CD14-positive monocyte (primary cell): ENCODE measurements at regions not wholly inside any gene's neighbourhood (a gene's known extent, or its start where the extent isn't known, plus 50 kb on each side); places are given as distances from the start of the nearest gene placed in this dataset.

Experiments used
- DNase-seq, 3 donors: peaks; one replicate each; pipeline ENCODE4 v3.0.0-alpha.2; 2011 to 2022
- H2AFZ ChIP-seq: 2 replicates; pipeline ENCODE4 v1.6.0; 2012; ENCODE audit warnings: mild to moderate bottlenecking, low read depth, low read length, inconsistent platforms; ENCODE audit not compliant: insufficient read depth, poor library complexity, severe bottlenecking
- H3K27ac ChIP-seq, 2 donors: 1 replicate in 1 of 2; 2 replicates in 1 of 2; pipeline ENCODE4 v1.5.1; 2012 to 2013; ENCODE audit warnings: low read length in 2 of 2, control low read depth in 1 of 2, inconsistent platforms in 1 of 2, low read depth in 1 of 2, mild to moderate bottlenecking in 1 of 2
- H3K27me3 ChIP-seq, 2 donors: one replicate each; pipeline versions ENCODE4 v1.6.0 to v1.6.1; 2011 to 2013; ENCODE audit warnings: low read length in 2 of 2; ENCODE audit not compliant: control insufficient read depth in 2 of 2, insufficient read depth in 2 of 2
- H3K36me3 ChIP-seq, 2 donors: replicated peaks in 1 of 2; 1 replicate in 1 of 2; 2 replicates in 1 of 2; pipeline versions ENCODE4 v1.5.1 to v1.6.1; 2012 to 2013; ENCODE audit warnings: low read length in 2 of 2, control low read depth in 1 of 2, inconsistent platforms in 1 of 2, mild to moderate bottlenecking in 1 of 2; ENCODE audit not compliant: insufficient read depth in 2 of 2, control insufficient read depth in 1 of 2
- H3K4me1 ChIP-seq, 2 donors: 1 replicate in 1 of 2; 2 replicates in 1 of 2; pipeline versions ENCODE4 v1.5.1 to v1.6.1; 2012 to 2013; ENCODE audit warnings: low read length in 2 of 2, control low read depth in 1 of 2, inconsistent platforms in 1 of 2, mild to moderate bottlenecking in 1 of 2, moderate library complexity in 1 of 2; ENCODE audit not compliant: insufficient read depth in 2 of 2, control insufficient read depth in 1 of 2
- H3K4me2 ChIP-seq: replicated peaks from 2 replicates; pipeline ENCODE3; 2012; ENCODE audit warnings: low read length, moderate library complexity, mild to moderate bottlenecking; ENCODE audit not compliant: poor library complexity, severe bottlenecking; ENCODE audit errors: extremely low read depth
- H3K4me3 ChIP-seq, 3 experiments: fragments of 200-600 bp in 1 of 3; sonication (generic) in 1 of 3; replicated peaks in 1 of 3; 1 replicate in 2 of 3; 2 replicates in 1 of 3; pipeline ENCODE4 v1.5.1; 2011 to 2013; ENCODE audit warnings: low read length in 3 of 3, mild to moderate bottlenecking in 3 of 3, control low read depth in 2 of 3, low read depth in 2 of 3, inconsistent platforms in 1 of 3, moderate library complexity in 1 of 3
- H3K79me2 ChIP-seq: 2 replicates; pipeline ENCODE4 v1.6.0; 2012; ENCODE audit warnings: mild to moderate bottlenecking, control low read depth, inconsistent platforms, low read length, moderate library complexity; ENCODE audit not compliant: insufficient read depth
- H3K9ac ChIP-seq: 2 replicates; pipeline ENCODE4 v1.6.0; 2017; ENCODE audit warnings: low read length, mild to moderate bottlenecking; ENCODE audit not compliant: insufficient read depth, poor library complexity, severe bottlenecking
- H3K9me3 ChIP-seq, 2 donors: replicated peaks in 1 of 2; 1 replicate in 1 of 2; 2 replicates in 1 of 2; pipeline versions ENCODE4 v1.5.1 to v1.6.1; 2012 to 2013; ENCODE audit warnings: low read length in 2 of 2, control low read depth in 1 of 2; ENCODE audit not compliant: control insufficient read depth in 1 of 2, insufficient read depth in 1 of 2
- H4K20me1 ChIP-seq: 2 replicates; pipeline ENCODE4 v1.6.0; 2012; ENCODE audit warnings: mild to moderate bottlenecking, low read length, control low read depth, moderate library complexity; ENCODE audit not compliant: insufficient read depth
- H3K27ac Mint-ChIP-seq, 7 donors: one replicate each; pipeline ENCODE4 v1.8.0; 2020; ENCODE audit warnings: mild to moderate bottlenecking in 7 of 7, mixed read lengths in 7 of 7, moderate library complexity in 6 of 7, inconsistent platforms in 2 of 7
- H3K27me3 Mint-ChIP-seq, 3 donors: one replicate each; pipeline ENCODE4 v1.8.0; 2021 to 2022; ENCODE audit warnings: low read depth in 3 of 3, mild to moderate bottlenecking in 3 of 3, mixed read lengths in 3 of 3, moderate library complexity in 3 of 3, inconsistent platforms in 1 of 3
- H3K36me3 Mint-ChIP-seq, 2 donors: one replicate each; pipeline ENCODE4 v1.8.0; 2020; ENCODE audit warnings: mixed read lengths in 2 of 2, inconsistent platforms in 1 of 2, mild to moderate bottlenecking in 1 of 2
- H3K4me1 Mint-ChIP-seq: one replicate; pipeline ENCODE4 v1.8.0; 2020; ENCODE audit warnings: mild to moderate bottlenecking, mixed read lengths
- H3K4me3 Mint-ChIP-seq, 2 donors: one replicate each; pipeline ENCODE4 v1.8.0; 2020; ENCODE audit warnings: mild to moderate bottlenecking in 2 of 2, mixed read lengths in 2 of 2, moderate library complexity in 1 of 2
- H3K9me3 Mint-ChIP-seq, 7 donors: one replicate each; pipeline ENCODE4 v1.8.0; 2020 to 2022; ENCODE audit warnings: mixed read lengths in 7 of 7, mild to moderate bottlenecking in 6 of 7, moderate library complexity in 6 of 7, inconsistent platforms in 2 of 7
- CTCF ChIP-seq: fragments of 200-600 bp; IDR thresholded peaks from one replicate; pipeline ENCODE4 v1.8.0; 2022; ENCODE audit warnings: antibody characterized with exemption, mild to moderate bottlenecking
- WGBS: methylation state at CpG from one replicate; pipeline ENCODE4 v1.1.5; 2013; ENCODE audit warnings: missing lambda C conversion rate; ENCODE audit not compliant: insufficient coverage; 5-methylcytosine and 5-hydroxymethylcytosine counted together
- intact Hi-C, 2 donors: fragments of 100-400 bp; cut with micrococcal nuclease; formaldehyde crosslinking; loops; one replicate each; pipeline versions ENCODE4 v1.15.0 to v1.15.1; 2023

GRCh38 chr2:48257456-48257855, 57.0 kb upstream of the FOXN2 start:
- H3K4me1 ChIP-seq, result peaks cover 63 to 71% of the 10 kb centered on the region in 2 donors
- no CpG with 5 or more reads among the region's 2 CpGs for WGBS
- H3K9me3 Mint-ChIP-seq, result peaks cover 0 to 3% (median 0%) of the 10 kb centered on the region in 7 donors

GRCh38 chr2:48258481-48259149, 55.9 kb upstream of the FOXN2 start:
- Histone ChIP-seq H2AFZ (peak overlapping the region; percentile 46), H3K4me2 (peak overlapping the region; percentile 43), H3K27me3 (no peaks in the 10 kb centered on the region), H3K27ac (peak overlapping the region; percentile 54 to 70), H3K9ac (no peak overlapping the region), H3K36me3 (peaks cover 0 to 4% of the 10 kb centered on the region in 2 donors), H4K20me1 (no peaks in the 10 kb centered on the region), H3K4me3 (peak overlapping the region in 1 of 3 experiments; percentile 29), H3K9me3 (no peaks in the 10 kb centered on the region), H3K4me1 (peaks cover 52 to 60% of the 10 kb centered on the region in 2 donors), H3K79me2 (peaks cover 7% of the 10 kb centered on the region)
- no peak for TF ChIP-seq CTCF
- peaks cover 0 to 3% (median 0%) of the 10 kb centered on the region in 7 donors for H3K9me3 Mint-ChIP-seq
- H3K4me1 Mint-ChIP-seq, result peaks cover 28% of the 10 kb centered on the region
- H3K27me3 Mint-ChIP-seq, result peaks cover 0 to 1% (median 0%) of the 10 kb centered on the region in 3 donors
- no CpG with 5 or more reads among the region's 4 CpGs for WGBS
- peak overlapping the region in 1 of 2 donors; percentile 8 for H3K4me3 Mint-ChIP-seq
- peak overlapping the region; percentile 69 to 92 (median 85) for H3K27ac Mint-ChIP-seq
- intact Hi-C loops, result loop anchor here in 1 of 2 donors (10.0 kb wide), 1 partner anchor 46 kb away; no protein-coding TSS in a partner anchor
- peak; percentile 28 to 63 (median 56) for DNase-seq
- H3K36me3 Mint-ChIP-seq, result peaks cover 3 to 7% of the 10 kb centered on the region in 2 donors

More at GRCh38 chr2:48257456-48257855, 57.0 kb upstream of the FOXN2 start:
- intact Hi-C loops, result loop anchor here in 1 of 2 donors (10.0 kb wide), 1 partner anchor 47 kb away; no protein-coding TSS in a partner anchor
- Histone ChIP-seq H4K20me1 (no peaks in the 10 kb centered on the region), H3K9ac (no peak overlapping the region), H3K4me3 (no peak overlapping the region), H3K27ac (peak overlapping the region; percentile 54 to 70), H3K36me3 (no peaks in the 10 kb centered on the region), H3K27me3 (no peaks in the 10 kb centered on the region), H3K9me3 (no peaks in the 10 kb centered on the region), H3K79me2 (peaks cover 7% of the 10 kb centered on the region), H2AFZ (no peak overlapping the region), H3K4me2 (no peak overlapping the region)
- H3K36me3 Mint-ChIP-seq, result no peaks in the 10 kb centered on the region
- peak overlapping the region in 4 of 7 donors; percentile 50 to 92 (median 62) for H3K27ac Mint-ChIP-seq
- no peak for DNase-seq
- peaks cover 26% of the 10 kb centered on the region for H3K4me1 Mint-ChIP-seq
- no peak overlapping the region for H3K4me3 Mint-ChIP-seq
- no peak for TF ChIP-seq CTCF
- peaks cover 0 to 1% (median 0%) of the 10 kb centered on the region in 3 donors for H3K27me3 Mint-ChIP-seq
